SK-N-SH treated with all-trans-retinoic acid at 6 μM for 48 hours (cell line): ENCODE measurements at regions not wholly inside any gene's neighbourhood (a gene's known extent, or its start where the extent isn't known, plus 50 kb on each side); places are given as distances from the start of the nearest gene placed in this dataset.

Source experiments
- CSDC2 ChIP-seq: fragments of 250-450 bp; sonication (Bioruptor Pico); IDR thresholded peaks from 2 replicates; pipeline ENCODE4 v1.5.0; 2020; ENCODE audit warnings: mild to moderate bottlenecking, moderate library complexity
- ESRRG ChIP-seq: fragments of 250-450 bp; sonication (Bioruptor Pico); IDR thresholded peaks from 2 replicates; pipeline ENCODE4 v1.6.1; 2021; ENCODE audit warnings: mild to moderate bottlenecking
- GLIS3 ChIP-seq: fragments of 250-450 bp; sonication (Bioruptor Pico); IDR thresholded peaks from 2 replicates; pipeline ENCODE4 v1.5.0; 2020; ENCODE audit warnings: mild to moderate bottlenecking, moderate library complexity
- ISL1 ChIP-seq: fragments of 250-450 bp; sonication (Bioruptor Pico); IDR thresholded peaks from 2 replicates; pipeline ENCODE4 v2.1.2; 2022; ENCODE audit warnings: mild to moderate bottlenecking, moderate library complexity
- PATZ1 ChIP-seq: fragments of 250-450 bp; sonication (Bioruptor Pico); IDR thresholded peaks from 2 replicates; pipeline ENCODE4 v1.8.0; 2020; ENCODE audit warnings: mild to moderate bottlenecking, moderate library complexity, borderline replicate concordance
- PPARA ChIP-seq: fragments of 250-450 bp; sonication (Bioruptor Pico); IDR thresholded peaks from 2 replicates; pipeline ENCODE4 v1.5.0; 2020; ENCODE audit warnings: mild to moderate bottlenecking, borderline replicate concordance
- ZFP3 ChIP-seq: fragments of 250-450 bp; sonication (Bioruptor Pico); IDR thresholded peaks from 2 replicates; pipeline ENCODE4 v1.5.0; 2020; ENCODE audit warnings: mild to moderate bottlenecking, moderate library complexity

GRCh38 chr4:137677863-137678262 is 145.6 kb upstream of the PCDH18 start:
- TF ChIP-seq ISL1 (peak; percentile 90), CSDC2 (no peak), PATZ1 (CRISPR knock-in tag) (no peak), ESRRG (CRISPR knock-in tag) (no peak), ZFP3 (CRISPR knock-in tag) (no peak), GLIS3 (CRISPR knock-in tag) (no peak), PPARA (no peak)
